CD4-positive, alpha-beta T cell treated with Interferon alpha-2 for 1 hour (primary cell): ENCODE measurements at regions not wholly inside any gene's neighbourhood (a gene's known extent, or its start where the extent isn't known, plus 50 kb on each side); places are given as distances from the start of the nearest gene placed in this dataset.

Experiments used
- DNase-seq, 2 donors: peaks; one replicate each; pipeline ENCODE4 v3.0.0-alpha.2; 2020 to 2022

DNA sequence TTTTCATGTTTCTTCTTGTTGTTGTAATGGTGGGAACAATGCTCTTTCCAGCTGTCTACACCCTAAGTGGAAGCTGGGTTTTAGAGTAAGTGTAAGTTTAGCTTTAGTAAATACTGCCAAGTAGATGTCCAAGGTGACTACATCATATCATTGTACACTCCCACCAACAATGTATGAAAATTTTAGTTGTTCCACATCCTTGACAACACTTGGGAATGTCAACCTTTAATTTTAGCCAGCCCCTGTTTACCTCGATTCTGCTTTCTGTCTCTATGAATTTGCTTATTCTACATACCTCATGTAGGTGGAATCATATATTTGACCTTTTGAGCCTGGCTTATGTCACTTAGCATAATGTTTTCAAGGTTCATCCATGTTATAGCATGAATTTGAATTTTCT, 93.0 kb downstream of the MTPAP start:
- no peak for DNase-seq

DNA sequence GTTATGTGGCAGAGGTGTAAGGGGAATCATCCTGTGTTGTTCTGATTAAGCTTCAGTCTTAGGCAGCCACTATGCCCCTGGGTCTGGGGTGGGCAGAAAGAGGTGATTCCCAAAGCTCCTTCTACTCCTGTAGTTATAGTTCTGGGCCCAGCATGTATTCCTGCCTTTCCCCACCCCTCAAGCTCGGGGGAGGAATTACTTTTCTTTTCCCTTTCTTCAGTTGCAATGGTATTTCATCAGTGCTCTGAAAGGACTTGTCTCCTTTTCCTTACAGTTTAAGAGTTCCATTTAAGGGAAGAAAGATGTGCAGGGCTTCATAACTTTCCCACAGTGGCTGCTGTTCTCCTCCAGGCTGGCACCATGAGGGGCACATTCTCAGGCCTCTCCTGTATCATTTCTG, 94.2 kb downstream of the MTPAP start:
- no peak for DNase-seq

DNA sequence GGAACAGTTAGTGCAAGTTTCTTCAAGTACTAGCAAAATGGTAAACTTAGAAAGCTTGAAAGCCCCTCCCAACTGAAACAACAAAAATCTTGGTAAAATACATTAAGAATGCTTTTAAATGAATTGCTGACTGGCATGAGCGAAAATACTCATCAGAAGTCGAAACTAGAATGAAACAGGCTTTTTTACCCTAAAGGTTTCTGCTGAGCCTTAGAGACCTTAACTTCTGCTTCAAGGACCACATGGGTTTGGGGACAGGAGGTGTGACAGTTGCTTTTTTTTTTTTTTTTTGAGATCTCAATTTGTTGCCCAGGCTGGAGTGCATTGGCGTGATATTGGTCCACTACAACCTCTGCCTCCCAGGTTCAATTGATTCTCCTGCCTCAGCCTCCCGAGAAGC, 100.3 kb downstream of the MTPAP start:
- DNase-seq = no peak

DNA sequence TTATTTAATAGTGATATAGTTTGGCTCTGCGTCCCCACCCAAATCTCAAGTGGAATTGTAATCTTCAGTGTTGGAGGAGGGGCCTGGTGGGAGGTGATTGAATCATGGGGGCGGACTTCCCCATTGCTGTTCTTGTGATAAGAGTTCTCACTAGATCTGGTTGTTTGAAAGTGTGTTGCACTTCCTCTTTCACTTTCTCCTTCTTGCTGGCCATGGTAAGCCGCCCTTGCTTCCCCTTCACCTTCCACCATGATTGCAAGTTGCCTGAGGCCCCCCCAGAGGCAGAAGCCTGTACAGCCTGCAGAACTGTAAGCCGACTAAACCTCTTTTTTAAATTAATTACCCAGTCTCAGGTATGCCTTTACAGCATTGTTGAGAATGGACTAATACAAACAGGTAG, 101.4 kb downstream of the MTPAP start:
- DNase-seq = peak; percentile 2 to 8

DNA sequence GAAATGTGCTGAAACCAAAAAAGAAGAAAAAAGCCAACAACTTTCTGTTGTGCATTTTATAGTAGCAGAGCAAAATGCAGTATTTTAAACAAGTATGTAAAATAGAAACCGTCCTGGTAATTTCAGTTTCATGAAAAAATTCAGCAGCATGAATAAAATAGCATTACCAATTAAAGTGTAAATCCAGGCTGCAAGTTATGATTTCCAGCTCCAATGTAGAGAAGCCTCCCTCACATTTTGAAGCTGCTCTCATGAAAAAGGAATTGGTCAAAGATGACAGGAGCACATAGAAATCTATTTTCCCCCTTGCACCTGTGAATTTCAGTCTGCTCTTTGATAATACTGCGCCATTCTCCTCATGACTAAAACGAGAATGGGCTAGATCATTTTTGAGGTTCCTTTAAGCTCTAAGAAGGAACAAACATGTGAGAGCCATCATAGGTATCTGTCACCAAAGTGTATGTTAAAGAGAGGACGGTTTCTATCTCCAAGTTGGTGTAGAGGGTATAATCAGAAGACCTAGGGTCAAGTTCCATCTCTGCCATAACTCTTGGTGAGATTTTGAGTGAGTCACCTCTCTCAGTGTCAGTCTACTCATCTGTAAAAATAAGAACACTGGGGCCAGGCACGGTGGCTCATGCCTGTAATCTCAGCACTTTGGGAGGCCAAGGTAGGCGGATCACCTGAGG, 107.5 kb downstream of the MTPAP start:
- DNase-seq = no peak

DNA sequence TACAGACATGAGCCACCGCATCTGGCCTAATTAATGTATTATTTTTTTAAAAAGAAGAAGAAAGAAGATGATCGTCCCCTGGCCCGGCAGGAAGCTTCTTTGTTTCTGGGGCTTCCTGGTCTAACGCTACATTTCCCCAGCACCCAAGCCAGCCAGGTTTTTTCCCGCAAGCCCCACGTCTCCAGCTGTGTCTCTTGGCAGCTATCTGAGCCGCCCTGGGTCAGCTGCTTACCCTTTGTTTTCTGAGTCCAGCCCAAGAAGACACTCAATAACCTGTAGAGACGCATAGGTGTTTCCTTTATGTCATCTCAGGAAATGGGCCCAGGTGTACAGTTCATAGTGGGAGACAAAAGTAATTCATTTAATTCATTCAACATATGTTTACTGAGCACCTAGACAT, 110.2 kb downstream of the MTPAP start:
- DNase-seq = no peak

DNA sequence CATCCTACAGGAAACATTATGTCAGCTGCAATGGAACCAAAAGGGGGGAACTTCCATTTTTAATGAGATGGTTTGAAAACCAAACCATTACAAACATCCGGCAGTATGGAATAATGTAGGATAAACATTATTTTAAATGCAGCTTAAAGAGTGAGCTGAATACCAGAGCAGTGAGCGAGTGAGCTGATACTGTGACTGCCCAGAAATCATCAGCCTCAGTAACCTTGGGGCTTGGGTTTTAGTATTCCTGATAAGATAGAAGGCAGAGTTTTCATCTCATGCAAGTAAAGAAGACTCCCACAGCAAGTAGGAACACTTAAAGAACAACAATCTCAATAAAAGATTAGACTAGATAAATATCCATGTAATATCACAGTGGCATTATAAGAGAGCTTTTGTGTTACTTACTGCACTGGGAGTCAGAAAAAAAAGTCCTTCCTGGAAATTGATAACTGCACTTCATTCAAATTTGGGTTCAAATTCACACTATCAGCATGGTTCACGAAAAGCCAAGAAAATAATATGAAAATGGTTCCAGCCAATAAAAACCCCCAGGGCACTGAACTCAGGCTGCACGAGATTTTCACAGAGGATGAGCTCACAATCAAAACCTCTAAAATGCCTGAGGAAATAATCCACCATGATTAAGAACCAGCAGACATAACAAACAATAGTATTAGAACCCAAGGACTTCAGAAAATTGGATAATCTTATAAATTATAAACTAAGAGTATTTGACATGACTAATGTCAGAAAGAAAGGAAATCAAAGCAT, 115.7 kb downstream of the MTPAP start:
- no peak for DNase-seq

DNA sequence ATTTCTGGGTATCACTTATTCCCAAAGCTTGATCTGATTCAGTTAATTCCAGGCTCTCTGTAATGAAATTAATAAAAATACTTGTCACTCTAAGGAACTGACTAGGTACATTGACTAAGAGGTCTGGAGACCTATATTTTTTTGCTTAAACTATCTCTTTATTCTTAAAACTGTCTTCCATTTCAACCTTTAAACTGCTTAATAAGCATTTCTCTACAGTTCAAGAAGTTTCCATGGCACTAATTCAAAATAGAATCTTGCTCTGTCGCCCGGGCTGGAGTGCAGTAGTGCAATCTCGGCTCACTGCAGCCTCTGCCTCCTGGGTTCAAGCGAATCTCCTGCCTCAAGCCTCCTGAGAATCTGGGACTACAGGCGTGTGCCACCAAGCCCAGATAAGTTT, 117.4 kb downstream of the MTPAP start:
- no peak for DNase-seq

DNA sequence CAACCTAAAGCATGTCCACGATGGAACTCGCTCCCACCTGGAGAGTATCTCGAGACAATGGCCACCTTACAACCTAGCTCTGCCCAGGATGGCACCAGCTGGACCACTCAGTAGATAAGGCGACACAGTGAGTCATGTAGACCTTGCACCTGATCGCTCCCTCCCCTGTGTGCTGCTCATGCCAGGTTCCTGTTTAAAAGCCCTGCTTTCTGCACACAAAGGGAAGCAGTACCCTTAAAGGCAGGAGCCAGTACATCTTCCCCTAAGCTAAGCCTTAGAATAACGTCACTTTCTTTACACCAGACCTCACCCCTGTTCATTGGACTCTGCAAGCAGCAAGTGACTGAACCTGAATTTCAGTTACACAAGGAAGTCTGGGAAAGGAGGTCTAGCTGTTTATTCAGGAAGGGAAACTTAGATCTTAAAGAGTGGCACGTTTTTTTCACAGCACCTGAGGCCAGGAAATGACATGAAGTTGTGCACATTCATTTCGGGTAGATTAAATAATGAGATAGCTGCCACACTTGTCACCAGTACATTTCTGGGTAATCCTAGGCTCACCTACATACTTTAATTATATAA, 117.9 kb downstream of the MTPAP start:
- DNase-seq = peak in 1 of 2 donors; percentile 15

DNA sequence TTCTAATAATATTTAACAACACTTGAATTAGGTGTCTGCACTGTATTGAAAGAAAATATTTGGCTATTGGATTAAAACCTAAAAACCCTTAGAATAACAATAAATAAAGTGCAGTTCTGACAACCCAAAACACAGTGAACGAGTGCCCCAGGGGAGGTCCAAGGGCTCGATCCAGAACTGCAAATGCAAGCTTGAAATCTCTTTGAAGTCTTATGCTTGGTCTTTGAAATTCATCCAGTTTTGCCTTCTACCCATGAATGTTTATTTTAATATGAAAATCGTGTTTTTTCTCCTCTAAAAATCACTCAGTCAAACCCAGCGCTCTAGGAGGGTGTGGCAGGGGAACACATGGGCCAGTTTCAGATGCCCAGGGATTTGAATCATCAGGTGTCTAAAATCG, 119.5 kb downstream of the MTPAP start:
- DNase-seq = no peak

DNA sequence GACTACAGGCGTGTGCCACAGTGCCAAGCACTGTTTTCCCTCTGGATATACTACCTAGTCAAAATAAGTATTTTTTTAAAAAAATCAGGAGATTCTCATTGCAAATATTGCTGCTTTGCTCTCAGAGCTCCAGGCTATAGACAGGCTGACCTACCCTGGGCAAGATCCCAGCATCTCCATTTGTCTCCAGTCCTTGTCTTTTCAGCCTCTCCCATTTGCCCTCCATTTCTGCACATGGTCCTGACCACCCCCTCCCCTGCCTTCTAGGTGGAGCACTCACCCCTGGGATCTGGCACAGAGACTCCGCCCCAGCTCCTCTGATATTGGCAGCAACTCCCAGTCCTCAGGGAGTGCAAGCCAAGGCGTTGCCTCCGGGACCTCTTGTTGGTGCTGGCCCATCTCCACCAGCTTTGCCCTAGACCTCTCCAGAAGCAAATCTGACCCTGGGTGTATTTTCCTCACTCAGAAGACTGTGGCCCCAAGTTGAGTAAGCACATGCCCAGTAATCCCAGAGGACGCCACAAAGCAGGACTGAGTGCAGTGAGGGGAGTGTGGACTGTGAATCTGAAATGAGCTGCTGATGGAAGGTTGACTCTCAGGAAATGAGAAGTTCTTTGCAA, 120.6 kb downstream of the MTPAP start:
- DNase-seq = no peak

DNA sequence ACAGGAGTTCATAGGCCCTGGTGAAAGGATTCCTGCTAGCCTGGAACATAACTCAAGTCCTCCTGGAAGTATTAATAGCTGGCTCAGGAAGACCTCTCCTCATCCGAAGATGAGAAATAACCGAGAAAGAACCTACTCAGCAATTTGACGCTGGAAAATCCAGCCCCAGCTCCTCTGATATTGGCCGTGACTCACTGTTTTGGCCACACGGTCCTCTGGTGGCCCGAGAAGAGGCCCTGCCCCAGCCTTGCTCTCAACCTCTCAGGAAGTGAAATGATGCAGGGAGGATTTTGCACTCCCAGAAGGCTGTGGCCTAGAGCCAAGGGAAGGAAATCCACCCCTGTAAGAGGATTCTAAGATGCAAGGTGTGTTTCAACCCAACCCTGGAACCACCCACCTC, 121.6 kb downstream of the MTPAP start:
- DNase-seq = no peak

DNA sequence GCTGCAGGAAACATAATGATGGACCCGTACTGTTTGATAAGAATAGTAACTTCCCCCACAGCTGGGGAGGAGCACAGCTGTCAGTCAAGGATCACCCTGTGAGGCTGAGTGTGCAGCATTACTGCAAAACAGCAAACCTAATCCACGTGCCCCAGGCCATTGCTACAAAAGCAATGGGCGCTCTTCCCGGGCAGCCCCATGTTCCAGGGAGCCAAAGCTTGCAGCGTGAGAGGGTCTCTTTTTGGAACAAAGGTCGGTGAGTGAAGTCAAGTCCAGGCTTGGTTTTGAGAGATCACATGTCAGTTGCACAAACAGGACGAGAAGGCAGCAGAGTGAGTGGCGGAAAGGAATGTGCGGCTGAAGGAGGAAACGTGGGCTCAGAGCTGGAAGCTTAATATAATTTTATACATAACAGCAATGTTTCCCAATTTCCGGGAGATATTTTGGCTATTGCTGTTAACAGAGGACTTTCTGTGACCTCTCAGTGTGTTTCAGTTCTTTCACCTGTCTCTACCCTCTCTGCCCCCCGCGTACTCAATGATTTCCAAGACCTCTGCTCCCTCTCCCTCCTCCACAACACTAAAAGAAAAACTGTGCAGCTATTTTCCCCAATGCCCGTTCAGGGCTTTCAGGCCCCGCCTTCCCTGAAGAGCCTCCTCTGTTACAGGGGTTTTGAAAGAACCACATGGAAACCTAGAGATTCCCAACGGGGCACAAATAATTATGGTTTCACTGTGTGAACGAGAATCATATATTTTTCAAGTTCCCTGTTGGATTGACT, 128.9 kb downstream of the MTPAP start:
- no peak for DNase-seq

DNA sequence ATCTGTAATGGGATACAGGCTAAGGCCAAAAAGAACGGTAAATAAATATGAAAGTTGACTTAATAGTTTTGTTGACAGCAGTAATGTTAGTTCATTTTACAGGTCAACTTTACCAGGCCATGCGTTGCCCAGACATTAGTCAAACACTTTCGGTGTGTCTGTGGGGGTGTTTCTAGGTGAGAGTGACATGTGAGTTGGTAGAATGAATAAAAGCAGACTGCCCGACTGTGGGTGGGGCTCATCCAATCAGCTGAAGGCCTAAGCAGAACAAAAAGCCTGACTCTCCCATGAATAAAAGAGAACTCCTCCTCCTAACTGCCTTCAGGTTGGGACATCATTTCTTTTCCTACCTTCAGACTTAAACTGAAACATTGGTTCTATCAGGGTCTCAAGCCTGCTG, 132.3 kb downstream of the MTPAP start:
- no peak for DNase-seq

DNA sequence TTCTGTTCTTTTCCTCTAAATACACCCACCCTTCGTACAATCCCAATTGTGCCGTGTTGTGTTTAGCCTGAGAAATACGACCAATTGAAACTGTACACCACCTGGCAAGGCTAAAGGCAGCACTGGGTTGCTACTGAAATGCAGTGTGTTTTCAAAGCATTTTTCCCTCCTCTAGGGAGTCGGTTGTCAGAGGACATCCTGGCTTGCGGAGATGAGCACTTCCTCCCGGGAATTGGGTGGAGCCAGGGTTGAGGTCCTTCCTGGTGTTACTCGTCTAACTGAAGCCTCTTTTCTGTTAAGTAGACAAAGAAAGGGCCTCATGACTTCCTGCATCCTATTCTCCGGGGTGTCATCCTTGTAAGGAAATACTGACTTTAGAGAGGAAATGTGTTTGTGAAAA, 133.5 kb downstream of the MTPAP start:
- no peak for DNase-seq

DNA sequence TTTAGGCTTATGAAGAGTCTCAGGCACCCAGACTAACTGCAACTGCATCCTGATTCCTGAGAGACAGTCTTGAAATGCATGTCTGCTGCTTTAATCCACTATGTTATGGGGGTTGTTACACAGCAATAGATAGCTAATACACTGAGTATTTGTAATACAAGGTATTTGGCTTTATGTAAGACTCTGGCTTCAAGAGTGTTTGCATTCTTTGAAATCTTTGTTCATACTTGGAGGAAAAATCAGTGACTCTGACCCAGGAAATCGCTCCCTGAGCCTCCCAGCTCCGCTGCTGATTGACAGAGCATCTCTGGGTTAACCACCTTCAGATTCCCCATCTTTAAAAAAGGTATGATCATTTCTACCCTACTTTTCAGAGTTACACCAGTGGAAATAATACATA, 133.9 kb downstream of the MTPAP start:
- DNase-seq = no peak

DNA sequence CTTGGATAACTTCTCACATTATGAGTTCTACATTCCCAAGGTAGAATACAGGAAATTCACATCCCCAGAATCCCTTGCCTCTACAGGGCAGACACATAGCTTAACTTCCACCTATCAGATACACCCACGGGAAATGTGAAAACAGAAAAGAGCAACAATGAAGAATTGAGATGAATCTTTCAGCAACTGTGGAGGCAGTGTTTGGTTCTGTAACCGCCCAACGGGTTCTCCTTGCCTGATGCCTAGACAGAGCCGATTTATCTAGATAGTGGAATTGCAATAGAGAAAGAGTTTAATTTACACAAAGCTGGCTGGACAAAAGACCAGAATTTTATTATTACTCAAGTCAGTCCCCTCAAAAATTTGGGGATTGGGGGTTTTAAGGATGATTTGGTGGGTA, 138.8 kb downstream of the MTPAP start:
- DNase-seq = no peak

DNA sequence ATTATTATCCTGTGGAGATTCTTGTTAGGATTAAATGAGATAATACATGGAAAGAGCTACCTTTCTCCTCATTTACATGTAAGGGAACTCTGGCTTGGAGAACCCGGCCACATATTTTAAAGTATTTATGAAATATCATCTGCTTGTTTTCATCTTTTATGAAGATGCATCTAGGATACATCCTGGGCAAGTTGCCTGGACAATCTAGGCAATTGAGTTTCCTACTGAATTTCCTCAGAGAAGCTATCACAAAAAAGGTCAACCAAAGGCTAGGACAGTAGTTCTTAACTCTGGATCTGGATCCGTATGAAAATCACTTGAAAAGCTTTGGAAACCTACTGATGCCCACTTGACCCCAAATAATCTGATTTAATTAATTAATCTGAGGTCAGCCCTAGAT, 140.7 kb downstream of the MTPAP start:
- DNase-seq = no peak

DNA sequence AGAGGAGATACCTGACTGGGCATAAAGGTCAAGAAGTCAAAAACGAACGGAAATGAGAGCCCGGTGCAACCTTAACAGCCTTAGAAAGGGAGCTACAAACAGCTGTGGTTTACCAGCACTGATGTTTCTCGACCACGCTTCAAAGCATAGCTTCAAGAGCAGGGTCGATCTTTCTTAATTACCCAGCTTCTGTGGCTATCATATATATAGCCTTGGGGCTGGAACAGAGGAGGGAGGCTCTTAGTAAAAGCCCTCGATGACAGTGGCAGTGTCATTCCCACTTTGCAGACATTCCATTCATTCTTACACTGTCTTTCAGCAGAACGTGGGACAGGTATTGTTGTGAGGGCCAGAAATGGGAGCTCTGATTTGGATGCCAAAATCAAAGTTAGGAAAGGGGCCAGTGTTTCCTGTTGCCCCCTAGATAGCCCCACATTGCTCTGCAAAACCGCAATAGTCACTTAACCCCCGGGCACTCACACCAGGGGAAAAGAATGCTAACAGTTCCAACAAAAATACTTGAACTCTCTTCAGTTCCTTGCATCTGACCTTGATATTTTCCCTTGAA, 141.5 kb downstream of the MTPAP start:
- no peak for DNase-seq

DNA sequence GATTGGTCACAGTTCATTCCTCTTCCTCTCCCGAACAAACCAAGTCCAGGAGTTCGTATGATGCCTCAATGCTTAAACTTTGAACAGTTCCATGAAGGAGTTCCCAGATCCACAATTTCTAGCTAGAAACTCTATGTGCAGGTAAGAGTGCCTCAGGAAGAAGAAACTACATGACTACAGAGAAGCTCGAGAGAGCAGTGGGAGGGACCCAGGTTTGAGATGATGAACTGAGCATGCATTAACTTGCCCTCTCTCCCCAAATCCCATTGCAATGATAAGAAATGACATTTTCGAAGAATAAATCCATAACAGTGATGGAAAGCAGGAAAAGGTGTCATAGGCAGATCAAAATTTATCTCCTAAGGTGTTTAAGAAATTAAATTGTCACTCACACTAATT, 140.6 kb upstream of the JCAD start:
- DNase-seq = no peak

DNA sequence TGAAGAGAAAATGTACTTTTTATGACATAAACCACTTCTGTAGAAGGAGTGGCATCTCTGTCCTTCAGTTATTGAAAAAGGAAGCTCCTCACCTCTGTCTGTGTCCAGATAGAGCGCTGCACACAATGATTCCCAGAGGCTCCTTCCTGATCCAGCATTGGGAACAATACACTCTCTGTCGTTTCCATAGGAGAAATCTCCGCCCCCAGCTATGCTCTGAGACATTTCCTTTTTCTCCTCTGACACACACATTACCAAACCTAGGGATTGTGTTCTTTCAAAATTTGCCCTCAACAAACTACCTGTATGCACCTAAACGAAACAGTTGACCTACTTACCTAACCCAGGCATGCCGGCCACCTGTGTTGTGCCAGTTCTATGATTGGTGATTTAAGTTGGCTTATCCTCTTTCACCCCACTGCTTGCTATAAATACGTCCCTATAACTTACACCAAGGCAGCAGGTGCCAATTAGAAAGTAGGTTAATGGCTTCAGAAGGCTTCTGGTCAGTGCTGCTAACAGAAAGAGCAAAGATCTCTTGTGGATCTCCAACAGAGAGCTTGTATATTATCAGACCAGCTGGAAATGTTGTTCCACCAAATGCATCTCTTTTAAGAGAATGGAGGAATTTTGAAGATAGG, 140.1 kb upstream of the JCAD start:
- DNase-seq = no peak

DNA sequence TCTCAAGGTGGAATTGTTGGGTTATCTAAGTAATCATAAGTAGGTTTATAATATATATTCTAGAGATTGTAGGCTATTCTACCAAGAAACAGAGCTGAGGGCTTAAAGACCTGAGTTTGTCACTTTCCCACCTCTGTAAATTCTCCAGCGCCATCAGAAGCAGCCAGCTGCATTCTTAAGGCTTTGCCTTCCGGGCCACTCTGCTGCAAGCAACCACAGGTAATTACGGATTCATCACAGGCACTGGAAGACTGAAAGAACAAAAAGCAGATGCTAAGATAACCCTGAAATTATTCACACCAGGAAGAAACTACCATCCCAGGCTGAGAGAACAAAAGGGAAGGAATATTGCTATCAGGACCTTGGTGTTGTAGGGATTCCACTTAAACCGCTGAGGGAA, 137.8 kb upstream of the JCAD start:
- no peak for DNase-seq
